ENCODE measurements at regions not wholly inside any gene's neighbourhood (a gene's known extent, or its start where the extent isn't known, plus 50 kb on each side); places are given as distances from the start of the nearest gene placed in this dataset.

DNA sequence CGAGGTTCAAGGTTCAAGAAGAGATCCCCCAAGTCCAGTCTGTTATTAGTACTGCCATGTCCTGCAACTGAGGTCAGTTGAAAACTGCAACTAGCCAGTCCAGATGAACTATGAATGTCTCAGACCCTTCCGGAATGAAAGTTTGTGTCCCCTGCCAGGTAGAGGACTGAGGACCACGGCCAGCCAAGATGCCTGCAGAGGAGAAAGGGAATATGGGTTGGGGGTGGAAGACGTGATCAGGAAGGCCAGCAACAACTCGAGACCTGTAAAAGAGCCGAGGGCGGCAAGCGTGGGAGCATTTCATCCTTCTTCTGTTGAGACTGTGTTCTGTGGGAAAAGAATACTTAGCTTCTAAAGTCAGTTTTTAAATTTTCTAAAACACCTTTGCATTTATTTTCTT, 572.4 kb upstream of the B3GAT1 start:
- TF ChIP-seq, protein P1, sequence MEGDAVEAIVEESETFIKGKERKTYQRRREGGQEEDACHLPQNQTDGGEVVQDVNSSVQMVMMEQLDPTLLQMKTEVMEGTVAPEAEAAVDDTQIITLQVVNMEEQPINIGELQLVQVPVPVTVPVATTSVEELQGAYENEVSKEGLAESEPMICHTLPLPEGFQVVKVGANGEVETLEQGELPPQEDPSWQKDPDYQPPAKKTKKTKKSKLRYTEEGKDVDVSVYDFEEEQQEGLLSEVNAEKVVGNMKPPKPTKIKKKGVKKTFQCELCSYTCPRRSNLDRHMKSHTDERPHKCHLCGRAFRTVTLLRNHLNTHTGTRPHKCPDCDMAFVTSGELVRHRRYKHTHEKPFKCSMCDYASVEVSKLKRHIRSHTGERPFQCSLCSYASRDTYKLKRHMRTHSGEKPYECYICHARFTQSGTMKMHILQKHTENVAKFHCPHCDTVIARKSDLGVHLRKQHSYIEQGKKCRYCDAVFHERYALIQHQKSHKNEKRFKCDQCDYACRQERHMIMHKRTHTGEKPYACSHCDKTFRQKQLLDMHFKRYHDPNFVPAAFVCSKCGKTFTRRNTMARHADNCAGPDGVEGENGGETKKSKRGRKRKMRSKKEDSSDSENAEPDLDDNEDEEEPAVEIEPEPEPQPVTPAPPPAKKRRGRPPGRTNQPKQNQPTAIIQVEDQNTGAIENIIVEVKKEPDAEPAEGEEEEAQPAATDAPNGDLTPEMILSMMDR (IDR thresholded peaks at IDR 0.05), result no peak
- TF ChIP-seq POLR2A (IDR thresholded peaks at IDR 0.05), result no peak

All from right lobe of liver (tissue), 4 donors.